Vagina (tissue), 2 donors: ENCODE measurements at regions not wholly inside any gene's neighbourhood (a gene's known extent, or its start where the extent isn't known, plus 50 kb on each side); places are given as distances from the start of the nearest gene placed in this dataset.

Experiments
- POLR2A ChIP-seq, 2 donors: fragments of 450-650 bp; IDR thresholded peaks; one replicate each; pipeline ENCODE4 v1.6.1; 2017; ENCODE audit warnings: antibody characterized with exemption in 2 of 2, mild to moderate bottlenecking in 2 of 2, moderate library complexity in 2 of 2
- TF ChIP-seq, protein P1 (sequence below), 3 experiments: fragments of 450-650 bp in 2 of 3; fragments of 200-600 bp in 1 of 3; sonication (generic) in 1 of 3; IDR thresholded peaks; one replicate each; pipeline ENCODE4 v1.5.1; 2017 to 2019; ENCODE audit warnings: antibody characterized with exemption in 3 of 3, mild to moderate bottlenecking in 2 of 3, moderate library complexity in 2 of 3

DNA sequence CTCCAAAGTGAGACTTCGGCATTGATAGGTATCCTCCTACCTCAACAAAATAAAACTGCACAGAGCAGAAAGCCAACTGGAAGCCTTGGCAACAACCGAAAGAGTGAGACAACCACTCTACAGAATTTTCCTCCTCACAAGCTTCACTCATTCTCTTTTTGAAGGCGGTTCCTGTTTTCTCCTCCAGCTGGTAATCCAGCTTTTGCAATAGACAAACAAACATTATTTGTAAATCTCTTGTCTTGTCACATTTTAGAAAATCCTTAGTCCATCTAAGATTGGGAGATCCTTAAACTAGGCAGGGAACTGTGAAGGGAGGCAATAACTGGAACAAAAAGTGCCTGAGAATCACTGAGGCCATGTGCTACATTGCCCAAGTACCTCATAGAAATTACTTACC, 332.4 kb downstream of the BCL11A start:
- TF ChIP-seq, protein P1, sequence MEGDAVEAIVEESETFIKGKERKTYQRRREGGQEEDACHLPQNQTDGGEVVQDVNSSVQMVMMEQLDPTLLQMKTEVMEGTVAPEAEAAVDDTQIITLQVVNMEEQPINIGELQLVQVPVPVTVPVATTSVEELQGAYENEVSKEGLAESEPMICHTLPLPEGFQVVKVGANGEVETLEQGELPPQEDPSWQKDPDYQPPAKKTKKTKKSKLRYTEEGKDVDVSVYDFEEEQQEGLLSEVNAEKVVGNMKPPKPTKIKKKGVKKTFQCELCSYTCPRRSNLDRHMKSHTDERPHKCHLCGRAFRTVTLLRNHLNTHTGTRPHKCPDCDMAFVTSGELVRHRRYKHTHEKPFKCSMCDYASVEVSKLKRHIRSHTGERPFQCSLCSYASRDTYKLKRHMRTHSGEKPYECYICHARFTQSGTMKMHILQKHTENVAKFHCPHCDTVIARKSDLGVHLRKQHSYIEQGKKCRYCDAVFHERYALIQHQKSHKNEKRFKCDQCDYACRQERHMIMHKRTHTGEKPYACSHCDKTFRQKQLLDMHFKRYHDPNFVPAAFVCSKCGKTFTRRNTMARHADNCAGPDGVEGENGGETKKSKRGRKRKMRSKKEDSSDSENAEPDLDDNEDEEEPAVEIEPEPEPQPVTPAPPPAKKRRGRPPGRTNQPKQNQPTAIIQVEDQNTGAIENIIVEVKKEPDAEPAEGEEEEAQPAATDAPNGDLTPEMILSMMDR (IDR thresholded peaks at IDR 0.05) = no peak
- no peak for TF ChIP-seq POLR2A (IDR thresholded peaks at IDR 0.05)
